Endothelial cell (in vitro differentiated cells): ENCODE measurements at regions not wholly inside any gene's neighbourhood (a gene's known extent, or its start where the extent isn't known, plus 50 kb on each side); places are given as distances from the start of the nearest gene placed in this dataset.

Source experiments
- DNase-seq: peaks from one replicate; pipeline ENCODE4 v3.0.0; 2021; ENCODE audit warnings: low spot score
- H3K27ac Mint-ChIP-seq: one replicate; pipeline ENCODE4 v1.8.0; 2021; ENCODE audit warnings: mixed read lengths, inconsistent platforms; ENCODE audit not compliant: unreplicated experiment
- H3K27me3 Mint-ChIP-seq: one replicate; pipeline ENCODE4 v1.8.0; 2021; ENCODE audit warnings: mild to moderate bottlenecking, moderate library complexity, mixed read lengths, inconsistent platforms; ENCODE audit not compliant: unreplicated experiment
- H3K36me3 Mint-ChIP-seq: one replicate; pipeline ENCODE4 v1.8.0; 2021; ENCODE audit warnings: mild to moderate bottlenecking, low read depth, mixed read lengths, inconsistent platforms; ENCODE audit not compliant: unreplicated experiment
- H3K4me1 Mint-ChIP-seq: one replicate; pipeline ENCODE4 v1.8.0; 2021; ENCODE audit warnings: mild to moderate bottlenecking, mixed read lengths, inconsistent platforms; ENCODE audit not compliant: unreplicated experiment
- H3K4me3 Mint-ChIP-seq: one replicate; pipeline ENCODE4 v1.8.0; 2021; ENCODE audit warnings: mild to moderate bottlenecking, mixed read lengths, inconsistent platforms; ENCODE audit not compliant: unreplicated experiment
- H3K9me3 Mint-ChIP-seq: one replicate; pipeline ENCODE4 v1.8.0; 2021; ENCODE audit warnings: mixed read lengths, inconsistent platforms; ENCODE audit not compliant: unreplicated experiment
- TF ChIP-seq, protein P1 (sequence below): fragments of 200-600 bp; sonication (generic); IDR thresholded peaks from one replicate; pipeline ENCODE4 v1.5.0; 2021; ENCODE audit warnings: antibody characterized with exemption; ENCODE audit not compliant: unreplicated experiment

DNA sequence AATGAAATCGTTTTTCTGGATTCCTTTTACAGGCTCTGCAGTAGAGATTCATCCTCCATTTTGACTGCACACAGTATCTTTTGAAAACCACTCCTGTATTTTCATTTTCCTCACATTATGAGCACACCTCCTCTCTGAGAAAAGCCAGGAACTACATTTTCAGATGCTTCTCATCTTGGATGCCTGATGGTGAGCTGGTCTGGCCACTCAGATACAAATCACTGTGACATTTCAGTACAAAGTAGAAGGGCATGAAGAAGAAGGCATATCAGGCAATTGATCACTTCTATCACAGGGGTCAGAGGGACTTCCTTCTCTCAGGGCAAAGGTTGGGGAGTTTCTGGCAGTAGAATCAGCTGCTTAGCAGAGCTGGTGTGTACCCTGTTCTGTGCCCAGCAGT, 192.0 kb upstream of the POM121L12 start:
- Mint-ChIP-seq H3K4me1 (no peaks in the 10 kb centered on the region), H3K27ac (no peak overlapping the region), H3K9me3 (no peaks in the 10 kb centered on the region), H3K36me3 (no peaks in the 10 kb centered on the region), H3K4me3 (no peak overlapping the region), H3K27me3 (no peaks in the 10 kb centered on the region)
- DNase-seq: no peak
- TF ChIP-seq, protein P1, sequence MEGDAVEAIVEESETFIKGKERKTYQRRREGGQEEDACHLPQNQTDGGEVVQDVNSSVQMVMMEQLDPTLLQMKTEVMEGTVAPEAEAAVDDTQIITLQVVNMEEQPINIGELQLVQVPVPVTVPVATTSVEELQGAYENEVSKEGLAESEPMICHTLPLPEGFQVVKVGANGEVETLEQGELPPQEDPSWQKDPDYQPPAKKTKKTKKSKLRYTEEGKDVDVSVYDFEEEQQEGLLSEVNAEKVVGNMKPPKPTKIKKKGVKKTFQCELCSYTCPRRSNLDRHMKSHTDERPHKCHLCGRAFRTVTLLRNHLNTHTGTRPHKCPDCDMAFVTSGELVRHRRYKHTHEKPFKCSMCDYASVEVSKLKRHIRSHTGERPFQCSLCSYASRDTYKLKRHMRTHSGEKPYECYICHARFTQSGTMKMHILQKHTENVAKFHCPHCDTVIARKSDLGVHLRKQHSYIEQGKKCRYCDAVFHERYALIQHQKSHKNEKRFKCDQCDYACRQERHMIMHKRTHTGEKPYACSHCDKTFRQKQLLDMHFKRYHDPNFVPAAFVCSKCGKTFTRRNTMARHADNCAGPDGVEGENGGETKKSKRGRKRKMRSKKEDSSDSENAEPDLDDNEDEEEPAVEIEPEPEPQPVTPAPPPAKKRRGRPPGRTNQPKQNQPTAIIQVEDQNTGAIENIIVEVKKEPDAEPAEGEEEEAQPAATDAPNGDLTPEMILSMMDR: no peak

DNA sequence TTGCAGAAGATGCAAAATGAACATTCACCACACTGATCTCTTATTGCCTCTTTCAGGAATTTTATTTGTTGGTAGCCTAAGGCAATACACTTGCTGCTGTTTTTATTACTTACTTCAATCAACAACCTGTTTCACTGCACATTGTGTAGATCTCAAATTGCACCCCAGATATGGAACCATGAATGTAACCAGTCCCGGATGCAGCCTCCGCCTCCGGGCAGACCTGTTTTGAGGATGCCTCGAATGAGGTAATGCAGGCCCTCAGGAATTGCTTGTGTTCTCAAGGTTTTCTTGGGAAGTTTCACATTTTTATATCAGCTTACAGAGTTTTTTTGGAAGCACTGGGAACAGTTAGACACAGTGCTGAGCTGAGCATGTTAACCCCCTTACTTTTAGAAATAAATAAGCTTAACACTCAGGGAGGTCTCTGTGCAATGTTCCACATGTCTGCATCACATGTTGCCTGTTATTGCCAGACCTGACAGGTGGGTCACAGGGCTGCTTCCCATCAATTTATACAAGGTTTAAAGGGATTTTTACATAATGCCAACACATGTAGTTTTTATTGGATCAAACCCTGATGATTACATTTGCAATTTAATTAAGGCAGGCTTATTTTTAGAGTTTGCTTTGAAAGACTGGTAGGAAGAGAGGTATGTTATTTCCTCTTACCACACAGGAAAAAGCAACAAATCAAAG, 193.1 kb upstream of the POM121L12 start:
- Mint-ChIP-seq H3K36me3 (no peaks in the 10 kb centered on the region), H3K27me3 (no peaks in the 10 kb centered on the region), H3K4me1 (no peaks in the 10 kb centered on the region), H3K4me3 (no peak overlapping the region), H3K27ac (no peak overlapping the region), H3K9me3 (no peaks in the 10 kb centered on the region)
- DNase-seq: no peak
- TF ChIP-seq, protein P1: no peak

DNA sequence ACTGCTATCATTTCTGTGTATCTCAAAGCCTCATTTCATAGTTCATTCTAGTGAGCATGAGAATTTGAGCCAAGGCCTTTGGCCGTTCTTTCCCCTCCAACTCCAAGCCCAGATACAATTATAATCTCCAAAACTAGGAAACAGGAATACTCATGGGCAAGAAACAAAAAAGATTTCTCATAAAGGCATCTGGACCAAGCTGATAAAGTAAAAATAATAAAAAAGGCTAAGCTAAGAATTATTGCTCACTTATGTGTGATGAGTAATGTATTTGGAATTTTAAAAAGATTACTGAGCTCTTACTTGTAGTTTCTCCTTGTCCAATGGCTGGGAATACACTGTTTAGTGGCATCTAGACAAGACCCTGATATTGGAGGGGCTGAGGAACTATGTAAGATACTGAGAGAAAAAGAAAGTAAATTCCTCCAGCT, 196.4 kb upstream of the POM121L12 start:
- H3K4me1 Mint-ChIP-seq: no peaks in the 10 kb centered on the region
- no peaks in the 10 kb centered on the region for H3K27me3 Mint-ChIP-seq
- no peak for DNase-seq

DNA sequence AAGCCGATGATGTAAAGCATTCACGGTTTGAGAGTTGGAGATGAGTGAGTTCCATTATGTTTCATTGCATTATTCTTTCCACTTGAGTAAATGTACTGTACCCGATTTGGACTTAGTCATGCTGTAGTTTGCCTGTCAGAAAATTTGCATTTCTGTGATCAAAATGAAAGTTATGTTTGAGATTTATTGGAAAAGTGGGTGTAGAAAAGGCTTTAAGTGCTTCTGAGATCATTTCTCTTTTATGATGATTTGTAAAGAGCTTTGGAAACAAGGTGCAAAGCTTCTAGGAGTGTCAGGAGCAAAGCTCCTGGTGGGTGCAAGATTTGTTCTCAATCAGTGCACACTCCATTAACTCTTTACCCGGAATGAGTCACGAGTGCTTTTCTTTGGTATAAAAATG, 204.1 kb upstream of the POM121L12 start:
- H3K4me3 Mint-ChIP-seq: no peak overlapping the region
- H3K9me3 Mint-ChIP-seq: no peaks in the 10 kb centered on the region
- no peaks in the 10 kb centered on the region for H3K27me3 Mint-ChIP-seq
- H3K36me3 Mint-ChIP-seq: no peaks in the 10 kb centered on the region
- DNase-seq: no peak
- H3K4me1 Mint-ChIP-seq: no peaks in the 10 kb centered on the region
- H3K27ac Mint-ChIP-seq: no peak overlapping the region
- TF ChIP-seq, protein P1: no peak

More for the DNA sequence above, 196.4 kb upstream of the POM121L12 start:
- Mint-ChIP-seq H3K27ac (no peak overlapping the region), H3K4me3 (no peak overlapping the region), H3K9me3 (no peaks in the 10 kb centered on the region), H3K36me3 (no peaks in the 10 kb centered on the region)
- TF ChIP-seq, protein P1: no peak

DNA sequence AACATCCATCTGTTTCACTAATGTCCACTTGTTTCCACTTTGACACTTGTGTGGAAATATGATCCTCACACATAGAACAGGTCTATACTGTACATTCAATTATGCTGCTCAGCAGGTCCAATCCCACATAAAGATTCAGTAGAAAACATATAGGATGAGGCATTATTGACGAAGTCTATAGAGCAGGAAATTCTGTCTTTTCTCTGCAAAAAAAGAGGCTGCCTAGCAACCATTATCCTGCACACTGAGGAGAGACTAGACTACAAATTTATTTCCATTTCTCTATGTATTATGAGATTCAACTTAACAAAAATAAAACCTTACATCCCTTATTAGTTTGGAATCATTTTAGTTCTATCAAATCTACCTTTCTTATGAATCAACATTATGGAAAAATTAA, 204.6 kb upstream of the POM121L12 start:
- H3K27me3 Mint-ChIP-seq: no peaks in the 10 kb centered on the region
- H3K4me3 Mint-ChIP-seq: no peak overlapping the region
- no peaks in the 10 kb centered on the region for H3K4me1 Mint-ChIP-seq

More for the DNA sequence above, 204.6 kb upstream of the POM121L12 start:
- TF ChIP-seq, protein P1: no peak
- no peak for DNase-seq
- Mint-ChIP-seq H3K27ac (no peak overlapping the region), H3K9me3 (no peaks in the 10 kb centered on the region), H3K36me3 (no peaks in the 10 kb centered on the region)
